ENCODE measurements at regions not wholly inside any gene's neighbourhood (a gene's known extent, or its start where the extent isn't known, plus 50 kb on each side); places are given as distances from the start of the nearest gene placed in this dataset.

DNA sequence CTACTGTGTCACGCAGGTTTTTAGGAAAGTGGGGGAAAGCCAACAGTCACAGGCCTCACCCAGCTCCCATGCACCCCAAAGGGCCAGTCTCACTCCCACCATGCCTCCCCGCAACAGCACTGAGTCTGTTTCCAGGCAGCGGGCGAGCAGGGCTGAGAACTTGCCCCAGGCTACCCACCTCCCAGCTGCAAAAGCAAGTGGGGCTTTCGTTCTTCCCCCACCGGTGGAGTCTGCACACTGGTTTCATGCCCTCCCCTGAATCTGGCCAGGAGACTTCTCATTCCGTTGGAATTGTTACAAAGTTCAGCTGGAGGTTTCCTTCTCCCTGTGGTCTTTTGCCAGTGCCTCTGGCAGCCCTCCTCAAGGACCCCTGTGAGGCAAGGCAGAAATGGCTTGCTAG, 53.6 kb upstream of the KCNJ15 start:
- TF ChIP-seq, protein P1, sequence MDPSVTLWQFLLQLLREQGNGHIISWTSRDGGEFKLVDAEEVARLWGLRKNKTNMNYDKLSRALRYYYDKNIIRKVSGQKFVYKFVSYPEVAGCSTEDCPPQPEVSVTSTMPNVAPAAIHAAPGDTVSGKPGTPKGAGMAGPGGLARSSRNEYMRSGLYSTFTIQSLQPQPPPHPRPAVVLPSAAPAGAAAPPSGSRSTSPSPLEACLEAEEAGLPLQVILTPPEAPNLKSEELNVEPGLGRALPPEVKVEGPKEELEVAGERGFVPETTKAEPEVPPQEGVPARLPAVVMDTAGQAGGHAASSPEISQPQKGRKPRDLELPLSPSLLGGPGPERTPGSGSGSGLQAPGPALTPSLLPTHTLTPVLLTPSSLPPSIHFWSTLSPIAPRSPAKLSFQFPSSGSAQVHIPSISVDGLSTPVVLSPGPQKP (IDR thresholded peaks at IDR 0.05; ENCODE audit: borderline replicate concordance, low read depth, low read length): no peak
- TF ChIP-seq FOS (IDR thresholded peaks at IDR 0.05; ENCODE audit: low read depth, low read length) (no peak), MAFK (IDR thresholded peaks at IDR 0.05; ENCODE audit: low read depth, low read length) (no peak), RFX5 (IDR thresholded peaks at IDR 0.05; ENCODE audit: low read depth, low read length) (no peak), POLR2A (IDR thresholded peaks at IDR 0.05; ENCODE audit: low read depth, low read length) (no peak), RAD21 (IDR thresholded peaks at IDR 0.05; ENCODE audit: low read length) (no peak), SMC3 (IDR thresholded peaks at IDR 0.05; ENCODE audit: low read depth, low read length) (no peak)
- TF ChIP-seq, protein P2, sequence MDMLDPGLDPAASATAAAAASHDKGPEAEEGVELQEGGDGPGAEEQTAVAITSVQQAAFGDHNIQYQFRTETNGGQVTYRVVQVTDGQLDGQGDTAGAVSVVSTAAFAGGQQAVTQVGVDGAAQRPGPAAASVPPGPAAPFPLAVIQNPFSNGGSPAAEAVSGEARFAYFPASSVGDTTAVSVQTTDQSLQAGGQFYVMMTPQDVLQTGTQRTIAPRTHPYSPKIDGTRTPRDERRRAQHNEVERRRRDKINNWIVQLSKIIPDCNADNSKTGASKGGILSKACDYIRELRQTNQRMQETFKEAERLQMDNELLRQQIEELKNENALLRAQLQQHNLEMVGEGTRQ (IDR thresholded peaks at IDR 0.05; ENCODE audit: low read depth, low read length): no peak
- intact Hi-C loops (cut with micrococcal nuclease) (no loop called here), dilution Hi-C loops (cut with HindIII; ENCODE audit: low sequenced_read_pairs, unreplicated experiment) (loop anchor here (25.0 kb wide), 1 partner anchor 159 kb away; no protein-coding TSS in a partner anchor), in situ Hi-C loops (cut with MboI; ENCODE audit: low sequenced_read_pairs) (no loop called here)
- no peaks in the 10 kb centered on the region for H3K79me1 ChIP-seq (ENCODE audit: low read depth in 1 of 2, low read length in 2 of 2)
- H3K27me3 ChIP-seq (ENCODE audit: control insufficient read depth, insufficient read depth, low read length): peaks cover 37% of the 10 kb centered on the region
- ChIA-PET CTCF (no interaction called here), POLR2A (ENCODE audit: unreplicated experiment) (no interaction called here)
- no peak for ATAC-seq (ENCODE audit: low read depth)
- no peak for DNase-seq
- H4K5ac ChIP-seq (ENCODE audit: low read depth, low read length): no peak overlapping the region
- no peaks in the 10 kb centered on the region for H3K9me3 ChIP-seq (ENCODE audit: control insufficient read depth, insufficient read depth, low read length)
- WGBS, 2 experiments (ENCODE audit: extremely low coverage in 2 of 2, insufficient read length in 1 of 2): 87% methylated on average over 3 of the region's 7 CpGs; no CpG with 5 or more reads in 1 of the 2 experiments
- no peaks in the 10 kb centered on the region for H3K9me1 ChIP-seq (ENCODE audit: insufficient read depth, low read length)
- H4K20me1 ChIP-seq (ENCODE audit: insufficient read depth, low read length): no peaks in the 10 kb centered on the region
- no peak overlapping the region for H2AK9ac ChIP-seq (replicated peaks; ENCODE audit: low read depth, low read length, poor library complexity)
- no peak overlapping the region for H3K56ac ChIP-seq (ENCODE audit: extremely low read depth, insufficient read depth, low read length)
- H3K9ac ChIP-seq (ENCODE audit: low read depth, low read length): no peak overlapping the region
- no peak overlapping the region for H3K4me2 ChIP-seq (ENCODE audit: low read depth, low read length)
- no peak overlapping the region for H2BK20ac ChIP-seq (ENCODE audit: low read depth, low read length)
- H3K18ac ChIP-seq (ENCODE audit: low read depth, low read length): no peak overlapping the region
- no peak overlapping the region for H3K4me3 ChIP-seq (ENCODE audit: insufficient read depth, low read depth, low read length)
- no peak overlapping the region for H2AFZ ChIP-seq (replicated peaks; ENCODE audit: low read length, poor library complexity)
- H3K23ac ChIP-seq (ENCODE audit: low read depth, low read length): no peak overlapping the region
- no peak overlapping the region for H2BK120ac ChIP-seq (ENCODE audit: low read depth, low read length)
- H3K4me1 ChIP-seq (ENCODE audit: control insufficient read depth, insufficient read depth, low read length): no peaks in the 10 kb centered on the region
- H4K8ac ChIP-seq (ENCODE audit: low read depth in 2 of 2, low read length in 2 of 2): no peak overlapping the region
- no peak overlapping the region for H3K14ac ChIP-seq (replicated peaks; ENCODE audit: low read depth, low read length)
- no peak overlapping the region for H2BK15ac ChIP-seq (ENCODE audit: low read depth, low read length)
- no peak overlapping the region for H3K27ac ChIP-seq (ENCODE audit: insufficient read depth, low read length)
- no peak overlapping the region for H4K91ac ChIP-seq (ENCODE audit: insufficient read depth, low read depth, low read length)
- no peak overlapping the region for H3K4ac ChIP-seq (ENCODE audit: low read depth, low read length)
- no TSS peak for BruUV-seq (replicated peaks)
- no peak overlapping the region for H2AK5ac ChIP-seq (ENCODE audit: low read depth, low read length)
- H3K36me3 ChIP-seq (ENCODE audit: control insufficient read depth, insufficient read depth, low read length): no peaks in the 10 kb centered on the region
- H2BK5ac ChIP-seq (ENCODE audit: low read depth, low read length, poor library complexity, severe bottlenecking): no peak overlapping the region

All from IMR-90 (cell line).